ENCODE measurements at regions not wholly inside any gene's neighbourhood (a gene's known extent, or its start where the extent isn't known, plus 50 kb on each side); places are given as distances from the start of the nearest gene placed in this dataset.

DNA sequence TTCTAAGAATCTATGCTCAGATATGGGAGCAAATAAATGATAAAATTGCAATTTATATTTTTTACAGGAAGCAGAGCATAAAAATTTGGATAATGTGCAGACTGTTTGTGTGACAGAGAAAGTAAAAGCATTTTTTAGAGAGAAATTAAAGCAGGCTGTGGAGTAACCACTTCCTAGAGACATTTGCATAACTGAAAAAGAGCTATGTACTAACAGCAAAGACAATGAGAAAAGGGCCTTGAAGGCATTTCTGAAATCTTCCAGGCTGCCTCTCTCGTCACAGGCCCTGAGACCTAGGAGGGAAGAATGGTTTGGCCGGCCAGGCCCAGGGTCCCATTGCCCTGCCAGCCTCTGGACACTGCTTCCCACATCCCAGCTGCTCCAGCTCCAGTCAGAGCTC, 247.2 kb downstream of the ALX1 start:
- no peaks in the 10 kb centered on the region for H3K27me3 Mint-ChIP-seq
- DNase-seq: no peak
- no peak overlapping the region for H3K27ac Mint-ChIP-seq
- H3K9me3 Mint-ChIP-seq: peaks cover 2% of the 10 kb centered on the region
- no peak for ATAC-seq
- CTCF ChIA-PET: no interaction called here
- peaks cover 2% of the 10 kb centered on the region for H3K4me1 Mint-ChIP-seq (ENCODE audit: low read depth)
- TF ChIP-seq, protein P1, sequence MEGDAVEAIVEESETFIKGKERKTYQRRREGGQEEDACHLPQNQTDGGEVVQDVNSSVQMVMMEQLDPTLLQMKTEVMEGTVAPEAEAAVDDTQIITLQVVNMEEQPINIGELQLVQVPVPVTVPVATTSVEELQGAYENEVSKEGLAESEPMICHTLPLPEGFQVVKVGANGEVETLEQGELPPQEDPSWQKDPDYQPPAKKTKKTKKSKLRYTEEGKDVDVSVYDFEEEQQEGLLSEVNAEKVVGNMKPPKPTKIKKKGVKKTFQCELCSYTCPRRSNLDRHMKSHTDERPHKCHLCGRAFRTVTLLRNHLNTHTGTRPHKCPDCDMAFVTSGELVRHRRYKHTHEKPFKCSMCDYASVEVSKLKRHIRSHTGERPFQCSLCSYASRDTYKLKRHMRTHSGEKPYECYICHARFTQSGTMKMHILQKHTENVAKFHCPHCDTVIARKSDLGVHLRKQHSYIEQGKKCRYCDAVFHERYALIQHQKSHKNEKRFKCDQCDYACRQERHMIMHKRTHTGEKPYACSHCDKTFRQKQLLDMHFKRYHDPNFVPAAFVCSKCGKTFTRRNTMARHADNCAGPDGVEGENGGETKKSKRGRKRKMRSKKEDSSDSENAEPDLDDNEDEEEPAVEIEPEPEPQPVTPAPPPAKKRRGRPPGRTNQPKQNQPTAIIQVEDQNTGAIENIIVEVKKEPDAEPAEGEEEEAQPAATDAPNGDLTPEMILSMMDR (IDR thresholded peaks at IDR 0.05): no peak
- intact Hi-C loops (cut with micrococcal nuclease): no loop called here
- POLR2A ChIA-PET: no interaction called here
- H3K36me3 Mint-ChIP-seq (ENCODE audit: low read depth): no peaks in the 10 kb centered on the region
- H3K4me3 Mint-ChIP-seq: no peak overlapping the region

DNA sequence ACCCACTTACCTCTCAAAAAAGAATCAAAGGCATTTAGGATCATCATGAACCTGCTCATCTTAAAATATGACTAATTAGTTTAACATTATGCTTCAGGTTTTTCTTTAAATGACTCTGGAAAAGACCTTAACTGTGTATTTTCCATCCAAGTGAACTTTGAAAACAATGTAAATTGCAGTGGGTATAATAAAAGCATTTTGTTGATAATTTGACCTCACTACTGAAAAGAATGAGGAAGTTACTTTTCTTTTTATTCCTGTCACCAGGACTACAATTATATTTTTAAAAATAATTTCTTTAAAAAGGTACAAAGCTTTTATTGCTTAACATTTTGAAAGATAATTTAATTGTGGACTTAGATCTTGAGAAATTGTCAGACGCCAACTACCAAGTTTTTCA, 249.9 kb downstream of the ALX1 start:
- ChIA-PET POLR2A (no interaction called here), CTCF (no interaction called here)
- no peak for ATAC-seq
- no peak overlapping the region for H3K4me3 Mint-ChIP-seq
- intact Hi-C loops (cut with micrococcal nuclease): no loop called here
- H3K27ac Mint-ChIP-seq: no peak overlapping the region
- no peak for DNase-seq
- H3K27me3 Mint-ChIP-seq: no peaks in the 10 kb centered on the region
- no peaks in the 10 kb centered on the region for H3K9me3 Mint-ChIP-seq
- H3K36me3 Mint-ChIP-seq (ENCODE audit: low read depth): no peaks in the 10 kb centered on the region
- peaks cover 2% of the 10 kb centered on the region for H3K4me1 Mint-ChIP-seq (ENCODE audit: low read depth)
- TF ChIP-seq, protein P1 (IDR thresholded peaks at IDR 0.05): no peak

DNA sequence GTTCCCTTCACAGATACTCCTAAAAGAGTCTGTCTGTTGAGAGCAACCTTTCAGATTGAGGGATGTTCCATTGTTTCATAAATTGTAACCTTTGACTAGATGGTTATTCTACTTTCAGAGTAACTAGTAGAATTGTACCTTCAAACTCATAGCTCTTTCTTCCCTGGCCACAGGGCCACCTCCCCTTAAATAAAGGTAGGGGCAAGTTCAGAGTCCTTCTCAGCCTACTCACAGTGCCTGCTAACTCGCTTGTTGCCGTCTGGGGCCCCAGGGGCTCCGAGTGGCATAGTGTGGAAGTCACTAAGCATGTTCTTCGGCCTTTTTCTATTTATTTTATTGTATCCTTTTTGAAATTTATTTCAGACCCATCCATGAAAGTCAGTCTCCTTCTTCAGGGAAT, 250.4 kb downstream of the ALX1 start:
- POLR2A ChIA-PET: no interaction called here
- no peak for ATAC-seq
- Mint-ChIP-seq H3K27me3 (no peaks in the 10 kb centered on the region), H3K36me3 (ENCODE audit: low read depth) (no peaks in the 10 kb centered on the region), H3K4me3 (no peak overlapping the region), H3K9me3 (no peaks in the 10 kb centered on the region), H3K4me1 (ENCODE audit: low read depth) (peaks cover 2% of the 10 kb centered on the region), H3K27ac (no peak overlapping the region)
- no peak for DNase-seq
- CTCF ChIA-PET: no interaction called here
- TF ChIP-seq, protein P1 (IDR thresholded peaks at IDR 0.05): no peak
- intact Hi-C loops (cut with micrococcal nuclease): no loop called here

DNA sequence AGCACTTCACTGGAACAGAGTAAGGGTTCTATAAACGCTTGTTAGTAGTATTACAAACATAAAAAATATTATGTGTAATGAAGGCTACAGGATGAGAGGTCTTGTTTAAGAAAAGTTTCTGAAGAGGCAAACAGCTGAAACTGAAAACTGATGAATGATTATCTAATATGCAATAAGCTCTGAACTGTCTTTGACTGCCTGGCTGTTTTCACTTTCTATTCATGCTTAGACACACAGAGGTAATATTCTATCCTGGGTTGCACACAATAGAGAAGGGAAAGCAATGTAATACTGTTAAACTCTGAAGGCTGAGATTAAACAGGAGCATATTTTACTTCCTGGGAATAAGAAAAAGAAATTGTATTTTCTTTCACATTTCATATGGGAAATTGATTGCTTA, 251.3 kb downstream of the ALX1 start:
- no peaks in the 10 kb centered on the region for H3K36me3 Mint-ChIP-seq (ENCODE audit: low read depth)
- no peak overlapping the region for H3K4me3 Mint-ChIP-seq
- ATAC-seq: no peak
- peaks cover 2% of the 10 kb centered on the region for H3K4me1 Mint-ChIP-seq (ENCODE audit: low read depth)
- no peak for DNase-seq
- CTCF ChIA-PET: no interaction called here
- POLR2A ChIA-PET: no interaction called here
- TF ChIP-seq, protein P1 (IDR thresholded peaks at IDR 0.05): no peak
- H3K9me3 Mint-ChIP-seq: no peaks in the 10 kb centered on the region
- intact Hi-C loops (cut with micrococcal nuclease): no loop called here
- H3K27me3 Mint-ChIP-seq: no peaks in the 10 kb centered on the region
- no peak overlapping the region for H3K27ac Mint-ChIP-seq

DNA sequence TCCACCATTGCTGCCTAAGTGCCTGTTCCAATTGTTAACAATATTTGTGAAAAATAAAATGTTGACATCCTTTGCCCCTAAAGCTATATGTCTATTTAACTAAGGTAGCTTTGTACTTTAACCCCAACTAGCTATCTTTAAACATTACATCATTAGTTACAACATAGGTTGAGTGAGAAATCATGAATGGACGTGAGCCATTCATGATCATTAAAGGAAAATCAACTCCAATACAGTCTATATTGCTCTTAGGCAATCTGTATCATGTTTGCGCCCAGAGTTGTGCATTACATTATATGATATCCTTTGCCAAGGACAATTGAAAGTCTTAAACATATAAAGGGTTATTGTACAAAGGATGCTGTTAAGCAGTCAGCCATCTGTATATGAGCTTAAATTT, 269.6 kb downstream of the ALX1 start:
- DNase-seq: no peak
- Mint-ChIP-seq H3K9me3 (no peaks in the 10 kb centered on the region), H3K4me3 (no peak overlapping the region), H3K27me3 (no peaks in the 10 kb centered on the region), H3K36me3 (ENCODE audit: low read depth) (no peaks in the 10 kb centered on the region), H3K4me1 (ENCODE audit: low read depth) (no peaks in the 10 kb centered on the region), H3K27ac (no peak overlapping the region)
- no peak for ATAC-seq
- ChIA-PET POLR2A (no interaction called here), CTCF (interaction anchor here (1.3 kb wide), 1 partner anchor 13 kb away, joined by 3 read pairs; no protein-coding TSS in a partner anchor)
- intact Hi-C loops (cut with micrococcal nuclease): no loop called here
- TF ChIP-seq, protein P1 (IDR thresholded peaks at IDR 0.05): no peak
